T-cell (primary cell): ENCODE measurements at regions not wholly inside any gene's neighbourhood (a gene's known extent, or its start where the extent isn't known, plus 50 kb on each side); places are given as distances from the start of the nearest gene placed in this dataset.
"Not testable (repeated sequence)": the region's sequence is repeated elsewhere in the genome, so short reads cannot be mapped to it uniquely, and the experiment has no call there.

Experiments used
- ATAC-seq, 4 experiments: fragments of 200-7000 bp in 3 of 4; fragments of 150-1000 bp in 1 of 4; cut with Tn5 transposase; replicated peaks in 1 of 4; 1 replicate in 3 of 4; 2 replicates in 1 of 4; pipeline ENCODE4 v1.10.0; 2021; ENCODE audit warnings: moderate library complexity in 3 of 4, mild to moderate bottlenecking in 2 of 4, moderate number of reproducible peaks in 1 of 4
- CTCF ChIA-PET, 2 donors: fragments of 300-600 bp; sonication (Branson Sonifier 250); formaldehyde crosslinking; loops; one replicate each; lab custom pipeline; 2022; ENCODE audit warnings: antibody characterized with exemption in 2 of 2; lab: Charles Lee
- POLR2A ChIA-PET, 2 donors: fragments of 300-600 bp; sonication (Branson Sonifier 250); formaldehyde crosslinking; loops; one replicate each; lab custom pipeline; 2022; ENCODE audit warnings: antibody characterized with exemption in 2 of 2; lab: Charles Lee
- DNase-seq, 35 experiments: peaks; one replicate each; pipeline versions ENCODE4 v3.0.0 to v3.0.0-alpha.2; 2013 to 2023
- H3K27ac ChIP-seq: one replicate; pipeline ENCODE4 v1.5.1; 2013; ENCODE audit warnings: low read length
- H3K27me3 ChIP-seq, 2 experiments: replicated peaks in 1 of 2; 1 replicate in 1 of 2; 2 replicates in 1 of 2; pipeline versions ENCODE4 v1.6.1 to v1.7.0; 2013; ENCODE audit warnings: low read length in 1 of 2, mixed read lengths in 1 of 2; ENCODE audit not compliant: control insufficient read depth in 2 of 2, insufficient read depth in 2 of 2; ENCODE audit errors: extremely low read depth in 1 of 2
- H3K36me3 ChIP-seq, 2 donors: 1 replicate in 1 of 2; 2 replicates in 1 of 2; pipeline versions ENCODE4 v1.6.1 to v1.7.0; 2013; ENCODE audit warnings: low read length in 1 of 2; ENCODE audit not compliant: control insufficient read depth in 2 of 2, insufficient read depth in 1 of 2; ENCODE audit errors: extremely low read depth in 1 of 2
- H3K4me1 ChIP-seq, 2 experiments: 1 replicate in 1 of 2; 2 replicates in 1 of 2; pipeline versions ENCODE4 v1.6.1 to v1.7.0; 2013; ENCODE audit warnings: low read length in 2 of 2, mixed read lengths in 1 of 2; ENCODE audit not compliant: insufficient read depth in 2 of 2, control insufficient read depth in 1 of 2; ENCODE audit errors: extremely low read depth in 1 of 2
- H3K4me3 ChIP-seq, 2 donors: 1 replicate in 1 of 2; 2 replicates in 1 of 2; pipeline versions ENCODE4 v1.5.1 to v1.7.0; 2013; ENCODE audit warnings: mild to moderate bottlenecking in 2 of 2, low read length in 1 of 2, moderate library complexity in 1 of 2; ENCODE audit not compliant: control insufficient read depth in 1 of 2; ENCODE audit errors: extremely low read depth in 1 of 2
- H3K9me3 ChIP-seq: 2 replicates; pipeline ENCODE4 v1.7.0; 2013
- H3K27ac Mint-ChIP-seq, 2 donors: one replicate each; pipeline ENCODE4 v1.8.0; 2020 to 2021; ENCODE audit warnings: mild to moderate bottlenecking in 2 of 2, mixed read lengths in 2 of 2
- H3K27me3 Mint-ChIP-seq, 2 donors: one replicate each; pipeline ENCODE4 v1.8.0; 2021 to 2022; ENCODE audit warnings: mixed read lengths in 2 of 2
- H3K36me3 Mint-ChIP-seq: one replicate; pipeline ENCODE4 v1.8.0; 2021; ENCODE audit warnings: mixed read lengths
- H3K4me1 Mint-ChIP-seq, 3 donors: one replicate each; pipeline ENCODE4 v1.8.0; 2020 to 2022; ENCODE audit warnings: mixed read lengths in 3 of 3, mild to moderate bottlenecking in 1 of 3
- H3K4me3 Mint-ChIP-seq, 3 donors: one replicate each; pipeline ENCODE4 v1.8.0; 2020 to 2022; ENCODE audit warnings: mild to moderate bottlenecking in 3 of 3, mixed read lengths in 3 of 3, moderate library complexity in 3 of 3
- H3K9me3 Mint-ChIP-seq, 3 donors: one replicate each; pipeline ENCODE4 v1.8.0; 2020 to 2022; ENCODE audit warnings: mixed read lengths in 3 of 3
- WGBS: methylation state at CpG from one replicate; pipeline ENCODE4 v1.1.5; 2013; ENCODE audit warnings: missing lambda C conversion rate; ENCODE audit not compliant: insufficient coverage; 5-methylcytosine and 5-hydroxymethylcytosine counted together

DNA sequence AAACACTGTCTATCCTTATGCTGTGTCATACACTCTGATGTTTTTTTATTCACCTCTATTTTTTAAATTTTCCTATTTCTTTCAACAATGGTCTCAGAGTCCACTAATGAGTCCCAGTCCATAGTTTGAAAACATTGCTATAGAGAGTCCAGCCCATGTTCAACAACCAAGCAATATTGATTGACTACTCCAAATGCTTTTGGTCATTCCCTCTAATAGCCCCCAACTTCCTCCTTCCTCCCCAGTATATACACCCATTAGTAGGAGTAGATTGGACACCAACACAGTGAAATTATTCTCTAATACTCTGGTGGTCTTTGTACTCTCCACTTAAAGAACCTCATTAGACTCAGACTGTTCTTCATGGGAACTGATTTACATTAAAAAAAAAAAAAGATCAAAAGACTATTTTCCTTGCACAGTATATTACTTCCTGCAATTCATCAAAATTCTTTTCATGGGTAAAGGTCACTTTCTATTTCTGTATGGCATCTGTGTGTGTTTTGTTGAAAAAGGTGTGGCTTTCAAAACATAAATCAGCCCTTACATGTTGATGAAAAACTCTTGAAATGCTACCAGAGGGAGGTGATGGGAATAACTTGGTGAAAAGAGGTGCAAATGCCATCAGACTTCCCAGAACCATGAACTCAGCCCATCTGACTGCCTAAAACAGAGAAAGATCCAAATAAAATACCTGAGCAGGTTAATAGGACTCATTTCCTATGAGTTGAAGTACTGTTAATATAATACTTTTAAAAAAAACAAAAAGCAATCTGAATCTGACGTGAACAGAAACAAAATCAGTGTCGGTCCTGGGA lies 250.3 kb upstream of the KLF3 start:
- no peak overlapping the region for H3K4me3 ChIP-seq
- H3K9me3 ChIP-seq, result no peaks in the 10 kb centered on the region
- H3K9me3 Mint-ChIP-seq, result no peaks in the 10 kb centered on the region
- no peaks in the 10 kb centered on the region for H3K27me3 ChIP-seq
- POLR2A ChIA-PET, result no interaction called here
- H3K4me3 Mint-ChIP-seq, result no peak overlapping the region
- 100% methylated on average over 2 of the region's 2 CpGs for WGBS
- H3K27ac Mint-ChIP-seq, result no peak overlapping the region
- peaks cover 0 to 3% of the 10 kb centered on the region in 2 donors for H3K27me3 Mint-ChIP-seq
- H3K4me1 ChIP-seq, result peaks cover 0 to 4% of the 10 kb centered on the region in 2 experiments
- H3K27ac ChIP-seq, result no peak overlapping the region
- CTCF ChIA-PET, result no interaction called here
- ATAC-seq, result no peak
- H3K36me3 ChIP-seq, result no peaks in the 10 kb centered on the region
- H3K4me1 Mint-ChIP-seq, result peaks cover 9 to 17% (median 13%) of the 10 kb centered on the region in 3 donors
- H3K36me3 Mint-ChIP-seq, result no peaks in the 10 kb centered on the region
- DNase-seq, result no peak

- Histone ChIP-seq H3K9me3 (no peaks in the 10 kb centered on the region), H3K27ac (no peak overlapping the region), H3K36me3 (no peaks in the 10 kb centered on the region), H3K27me3 (no peaks in the 10 kb centered on the region), H3K4me3 (no peak overlapping the region), H3K4me1 (peaks cover 0 to 4% of the 10 kb centered on the region in 2 experiments)
- Mint-ChIP-seq H3K9me3 (no peaks in the 10 kb centered on the region), H3K27me3 (peaks cover 0 to 3% of the 10 kb centered on the region in 2 donors), H3K36me3 (no peaks in the 10 kb centered on the region), H3K27ac (no peak overlapping the region), H3K4me1 (peaks cover 9 to 17% (median 13%) of the 10 kb centered on the region in 3 donors), H3K4me3 (no peak overlapping the region)
- DNase-seq (no peak), ATAC-seq (no peak)
- CTCF ChIA-PET, result no interaction called here
- POLR2A ChIA-PET, result no interaction called here
These were observed 249.6 kb upstream of the KLF3 start for GRCh38 chr4:38414410-38414809.

GRCh38 chr4:38415682-38416081 lies 248.3 kb upstream of the KLF3 start:
- POLR2A ChIA-PET, result no interaction called here
- Histone ChIP-seq H3K36me3 (no peaks in the 10 kb centered on the region), H3K4me3 (no peak overlapping the region), H3K27ac (no peak overlapping the region), H3K9me3 (no peaks in the 10 kb centered on the region), H3K27me3 (no peaks in the 10 kb centered on the region), H3K4me1 (peaks cover 0 to 4% of the 10 kb centered on the region in 2 experiments)
- WGBS, result 35% methylated on average over 3 of the region's 6 CpGs
- CTCF ChIA-PET, result no interaction called here
- Mint-ChIP-seq H3K36me3 (no peaks in the 10 kb centered on the region), H3K27ac (no peak overlapping the region), H3K27me3 (no peaks in the 10 kb centered on the region), H3K9me3 (peaks cover 0 to 9% (median 7%) of the 10 kb centered on the region in 3 donors), H3K4me1 (peaks cover 9 to 17% (median 13%) of the 10 kb centered on the region in 3 donors), H3K4me3 (peak overlapping the region in 1 of 3 donors; percentile 22)
- ATAC-seq, result no peak
- DNase-seq, result no peak

- no peak overlapping the region for H3K27ac ChIP-seq
- Mint-ChIP-seq H3K27ac (no peak overlapping the region), H3K36me3 (no peaks in the 10 kb centered on the region), H3K4me3 (no peak overlapping the region), H3K4me1 (peaks cover 9 to 17% (median 13%) of the 10 kb centered on the region in 3 donors), H3K9me3 (peaks cover 0 to 9% (median 7%) of the 10 kb centered on the region in 3 donors), H3K27me3 (no peaks in the 10 kb centered on the region)
- H3K27me3 ChIP-seq, result no peaks in the 10 kb centered on the region
- H3K9me3 ChIP-seq, result no peaks in the 10 kb centered on the region
- peaks cover 0 to 4% of the 10 kb centered on the region in 2 experiments for H3K4me1 ChIP-seq
- ChIA-PET POLR2A (no interaction called here), CTCF (no interaction called here)
- DNase-seq, result no peak
- H3K4me3 ChIP-seq, result no peak overlapping the region
- WGBS, result no CpG with 5 or more reads among the region's 1 CpG
- no peaks in the 10 kb centered on the region for H3K36me3 ChIP-seq
- no peak for ATAC-seq
These were observed 247.5 kb upstream of the KLF3 start for GRCh38 chr4:38416450-38417014.

DNA sequence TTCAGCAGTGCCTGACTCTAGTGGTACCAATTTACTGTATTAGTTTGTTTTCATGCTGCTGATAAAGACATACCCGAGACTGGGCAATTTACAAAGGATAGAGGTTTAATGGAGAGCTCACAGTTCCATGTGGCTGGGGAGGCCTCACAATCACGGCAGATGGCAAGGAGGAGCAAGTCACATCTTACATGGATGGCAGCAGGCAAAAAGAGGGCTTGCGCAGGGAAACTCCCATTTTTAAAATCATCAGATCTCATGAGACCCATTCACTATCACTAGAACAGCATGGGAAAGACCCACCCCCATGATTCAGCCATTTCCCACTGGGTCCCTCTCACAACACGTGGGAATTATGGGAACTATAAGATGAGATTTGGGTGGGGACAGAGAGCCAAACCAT lies 243.7 kb upstream of the KLF3 start:
- H3K4me1 ChIP-seq, H3K9me3 ChIP-seq, H3K36me3 Mint-ChIP-seq, H3K27me3 Mint-ChIP-seq, CTCF ChIA-PET, ATAC-seq, H3K4me3 Mint-ChIP-seq, H3K9me3 Mint-ChIP-seq, H3K27me3 ChIP-seq, H3K27ac ChIP-seq, H3K4me3 ChIP-seq, H3K36me3 ChIP-seq, DNase-seq, H3K27ac Mint-ChIP-seq: not testable (repeated sequence)
- H3K4me1 Mint-ChIP-seq, result peaks cover 11 to 16% (median 13%) of the 10 kb centered on the region in 3 donors
- POLR2A ChIA-PET, result interaction anchor here in 1 of 2 donors (0.5 to 0.6 kb wide), 2 partner anchors 30 to 198 kb away, joined by 4 to 5 read pairs; no protein-coding TSS in a partner anchor
- WGBS, result 100% methylated on average over 2 of the region's 4 CpGs

GRCh38 chr4:38422850-38423249 lies 241.1 kb upstream of the KLF3 start:
- POLR2A ChIA-PET, result interaction anchor here in 1 of 2 donors (0.6 kb wide), 1 partner anchor 87 kb away, joined by 8 read pairs; no protein-coding TSS in a partner anchor
- peaks cover 0 to 20% (median 15%) of the 10 kb centered on the region in 3 donors for H3K9me3 Mint-ChIP-seq
- Histone ChIP-seq H3K4me3 (no peak overlapping the region), H3K27me3 (no peaks in the 10 kb centered on the region), H3K9me3 (no peaks in the 10 kb centered on the region), H3K4me1 (peaks cover 0 to 6% of the 10 kb centered on the region in 2 experiments), H3K36me3 (no peaks in the 10 kb centered on the region), H3K27ac (no peak overlapping the region)
- no peak for DNase-seq
- no peak for ATAC-seq
- CTCF ChIA-PET, result interaction anchor here in 1 of 2 donors (0.6 kb wide), 1 partner anchor 132 kb away, joined by 3 read pairs; no protein-coding TSS in a partner anchor
- H3K4me3 Mint-ChIP-seq, result no peak overlapping the region
- H3K27ac Mint-ChIP-seq, result no peak overlapping the region
- H3K4me1 Mint-ChIP-seq, result peaks cover 5 to 11% (median 7%) of the 10 kb centered on the region in 3 donors
- 67% methylated on average over 4 of the region's 4 CpGs for WGBS
- no peaks in the 10 kb centered on the region for H3K36me3 Mint-ChIP-seq
- H3K27me3 Mint-ChIP-seq, result no peaks in the 10 kb centered on the region
